Germinal center (tissue), 1 donor: ENCODE measurements at regions not wholly inside any gene's neighbourhood (a gene's known extent, or its start where the extent isn't known, plus 50 kb on each side); places are given as distances from the start of the nearest gene placed in this dataset.

Experiments used
- DNase-seq: peaks from one replicate; pipeline ENCODE4 v3.0.0; 2012; ENCODE audit warnings: mixed read lengths, low spot score

DNA sequence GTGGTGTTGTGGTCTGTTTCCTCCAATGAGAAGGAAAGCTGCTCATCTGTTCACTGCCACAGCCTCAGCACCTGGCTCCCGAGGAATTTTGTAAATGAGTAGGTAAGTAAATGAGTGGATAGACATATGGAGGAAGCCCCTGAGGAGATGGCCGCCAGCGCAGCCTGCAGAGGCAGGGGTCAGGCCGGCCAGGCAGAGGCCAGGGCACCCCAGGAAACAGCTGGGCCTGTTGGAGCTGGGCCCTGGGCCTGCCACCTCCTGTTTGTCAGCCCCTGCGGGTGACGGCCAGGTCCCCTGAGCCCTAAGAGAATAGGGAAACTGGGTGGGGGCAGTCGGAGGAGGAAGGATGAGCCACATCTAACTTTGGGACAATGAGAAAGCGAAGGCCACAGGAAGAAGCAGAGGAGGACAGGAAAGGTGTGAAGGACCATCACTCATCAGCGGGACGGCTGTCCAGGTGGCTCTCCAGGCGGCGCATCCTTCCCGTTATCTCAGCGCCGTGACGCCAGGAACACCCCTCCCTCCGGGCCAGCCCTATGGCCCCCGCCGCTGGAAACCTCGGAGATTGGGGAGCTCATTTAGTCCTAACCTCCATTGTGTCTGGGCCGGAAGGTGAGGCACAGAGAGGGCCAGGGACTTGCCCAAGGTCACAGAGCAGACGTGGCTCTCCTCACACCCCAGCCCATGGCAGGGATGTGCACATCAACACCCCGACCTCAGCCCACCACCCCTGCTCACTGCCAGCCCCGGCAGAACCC lies 142.3 kb upstream of the UNC5B start:
- DNase-seq = no peak

DNA sequence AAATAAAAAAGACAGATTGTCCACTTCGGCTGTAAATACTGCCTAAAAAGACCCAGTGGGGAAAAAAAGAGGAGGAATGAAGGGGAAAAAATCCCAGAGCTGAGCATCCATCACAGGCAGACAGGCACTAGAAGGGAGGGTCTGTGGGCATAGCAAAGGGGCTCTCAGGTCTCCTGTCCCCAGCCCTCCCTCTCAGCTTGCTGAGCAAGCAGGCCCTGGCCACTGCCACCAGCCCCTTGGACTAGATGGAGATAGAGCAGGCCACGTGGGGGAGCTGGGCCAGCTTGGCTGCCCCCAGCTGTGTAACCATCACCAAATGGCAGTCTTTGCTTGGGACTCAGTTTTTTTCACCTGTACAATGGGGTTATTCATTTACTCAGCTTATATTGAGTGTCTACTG lies 141.6 kb upstream of the UNC5B start:
- no peak for DNase-seq

DNA sequence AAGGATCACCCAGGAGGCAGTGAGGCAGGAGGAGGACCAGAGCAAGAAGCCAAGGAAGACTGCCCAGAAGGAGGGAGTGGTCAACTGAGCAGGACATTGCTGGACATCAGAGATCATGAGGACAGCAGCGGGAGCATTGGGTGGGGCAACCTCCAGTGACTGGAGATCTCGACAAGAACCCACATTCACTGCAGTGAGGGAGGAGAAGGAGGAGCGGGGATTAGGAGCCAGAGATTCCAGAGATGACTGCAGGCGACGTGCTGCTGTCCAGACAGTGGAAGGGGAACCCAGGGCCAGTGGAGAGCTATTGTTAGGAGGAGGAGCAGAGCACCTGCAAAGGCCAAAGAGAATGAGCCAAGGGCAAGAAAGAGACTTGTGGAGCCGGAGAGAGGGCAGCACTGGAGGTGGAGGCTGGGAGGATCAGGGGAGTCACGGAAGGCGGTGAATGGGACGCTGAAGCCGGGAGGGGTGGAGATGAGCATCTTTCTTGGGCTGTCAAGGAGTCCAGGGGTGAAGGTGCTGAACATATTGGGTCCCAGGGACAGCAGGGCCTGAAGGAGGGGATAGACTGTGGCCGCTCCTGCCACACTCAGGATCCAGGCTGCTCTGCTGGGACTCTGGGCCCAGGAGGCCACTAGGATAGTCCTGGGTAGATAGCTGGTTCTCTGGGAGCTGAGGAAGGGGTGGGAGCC lies 140.1 kb upstream of the UNC5B start:
- no peak for DNase-seq

DNA sequence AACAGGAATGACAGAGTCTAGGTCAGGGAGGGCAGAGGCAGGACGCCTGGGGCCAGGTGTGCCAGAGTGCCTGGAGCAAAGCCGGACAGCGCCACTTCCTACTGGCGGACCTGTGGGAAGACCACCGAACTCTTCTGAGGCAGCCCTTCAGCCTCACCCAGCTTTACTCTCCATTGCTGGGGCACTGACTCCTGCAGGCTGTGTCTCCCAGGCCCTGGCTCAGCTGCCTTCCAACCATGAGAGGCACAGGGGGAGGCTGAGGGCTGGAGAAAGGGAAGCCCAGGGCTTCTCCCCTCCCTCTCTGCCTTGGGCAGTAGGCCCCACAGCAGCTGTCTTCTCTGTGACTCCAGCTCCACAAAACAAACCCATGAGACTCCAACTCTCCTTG lies 139.6 kb upstream of the UNC5B start:
- DNase-seq = no peak

DNA sequence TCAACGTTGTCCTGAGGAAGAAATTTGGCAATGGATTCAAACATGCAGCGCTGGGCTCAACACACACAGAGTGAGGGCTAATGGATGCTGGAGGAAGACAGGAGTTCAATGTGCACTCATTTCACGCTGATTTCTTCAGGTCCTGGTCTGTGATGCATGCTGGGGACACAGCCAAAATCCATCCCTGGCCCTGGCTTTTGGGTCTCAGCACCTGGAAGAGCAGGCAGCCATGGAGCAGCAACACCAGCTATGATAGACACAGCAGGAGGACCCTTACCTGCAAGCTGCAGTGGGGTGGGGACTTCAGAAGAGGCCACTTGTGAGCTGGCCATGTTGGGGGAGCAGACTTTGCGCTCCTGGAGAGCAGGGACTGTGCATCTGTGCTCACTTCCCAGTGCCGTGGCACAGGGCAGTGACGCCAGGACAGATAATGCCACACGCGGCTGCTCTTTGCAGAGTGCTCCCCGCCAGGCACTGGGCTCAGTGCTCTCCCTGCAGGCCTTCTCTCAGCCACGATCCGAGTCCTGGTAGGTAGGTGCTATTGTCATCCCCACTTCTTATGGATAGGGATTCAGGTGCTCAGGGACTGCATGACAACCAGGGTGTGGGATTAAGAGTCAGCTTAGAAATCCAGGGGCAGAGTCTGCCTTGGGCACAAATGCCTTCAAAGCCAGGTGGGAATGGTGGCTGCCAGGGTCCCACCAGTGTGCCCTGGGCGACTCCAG lies 138.8 kb upstream of the UNC5B start:
- DNase-seq = no peak

DNA sequence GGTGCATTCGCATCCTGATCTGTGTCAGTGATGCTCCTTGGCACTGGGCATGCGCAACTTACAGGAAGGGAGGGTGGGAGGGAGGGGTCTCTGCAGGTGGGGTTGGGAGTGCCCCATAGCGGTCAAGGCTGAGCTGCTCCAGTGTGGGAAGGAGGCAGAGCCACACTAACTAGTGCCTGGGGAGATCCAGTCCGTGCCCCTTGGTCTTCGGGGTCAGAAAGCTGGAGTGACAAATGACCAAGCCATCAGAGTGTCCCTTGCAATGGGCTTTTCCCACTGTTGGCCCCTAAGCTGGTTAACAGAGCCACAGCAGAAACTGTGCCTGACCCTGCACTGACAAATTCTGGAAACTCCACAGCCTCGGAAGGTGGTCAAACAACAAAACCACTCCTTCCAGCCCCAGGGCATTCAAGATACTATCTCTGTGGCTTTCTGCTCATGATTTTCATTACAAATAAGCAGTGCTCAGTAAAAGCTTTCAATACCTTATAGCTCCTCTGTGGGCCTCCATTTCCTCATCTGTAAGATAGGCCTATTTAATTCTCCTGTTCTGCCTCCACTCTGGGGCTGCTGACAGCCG lies 138.1 kb upstream of the UNC5B start:
- DNase-seq = no peak

DNA sequence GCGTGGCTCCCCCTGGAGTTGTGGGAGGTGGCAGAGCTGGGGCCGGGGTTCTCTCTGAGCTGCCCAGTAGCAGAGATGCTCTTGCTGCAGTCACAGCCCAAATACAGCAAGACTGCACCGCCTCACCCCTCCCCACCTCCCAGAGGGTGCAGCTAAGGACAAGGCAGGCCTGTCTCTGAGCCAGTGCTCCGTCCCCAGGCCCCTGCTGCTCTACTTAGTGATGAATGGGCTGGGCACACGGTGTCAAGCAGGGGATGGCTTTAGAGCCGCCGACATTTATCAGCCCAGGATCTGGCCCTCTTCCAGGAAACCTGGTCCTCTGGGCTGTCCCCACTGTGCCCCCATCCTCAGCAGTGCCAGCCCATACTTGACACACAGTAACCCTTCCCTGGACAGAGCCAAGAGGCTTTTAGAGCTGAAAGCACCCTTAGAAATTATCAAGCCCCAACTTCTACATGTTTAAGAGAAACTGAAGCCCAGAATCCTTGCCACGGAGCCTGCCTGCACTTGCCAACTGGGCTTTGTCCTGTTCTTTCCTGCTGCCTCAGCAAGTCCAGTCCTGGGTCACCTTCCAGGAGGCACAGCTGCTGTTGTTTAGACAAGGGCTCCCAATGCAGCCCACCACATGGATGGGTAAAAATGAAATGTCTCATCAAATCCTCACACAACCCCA lies 137.1 kb upstream of the UNC5B start:
- DNase-seq = no peak

DNA sequence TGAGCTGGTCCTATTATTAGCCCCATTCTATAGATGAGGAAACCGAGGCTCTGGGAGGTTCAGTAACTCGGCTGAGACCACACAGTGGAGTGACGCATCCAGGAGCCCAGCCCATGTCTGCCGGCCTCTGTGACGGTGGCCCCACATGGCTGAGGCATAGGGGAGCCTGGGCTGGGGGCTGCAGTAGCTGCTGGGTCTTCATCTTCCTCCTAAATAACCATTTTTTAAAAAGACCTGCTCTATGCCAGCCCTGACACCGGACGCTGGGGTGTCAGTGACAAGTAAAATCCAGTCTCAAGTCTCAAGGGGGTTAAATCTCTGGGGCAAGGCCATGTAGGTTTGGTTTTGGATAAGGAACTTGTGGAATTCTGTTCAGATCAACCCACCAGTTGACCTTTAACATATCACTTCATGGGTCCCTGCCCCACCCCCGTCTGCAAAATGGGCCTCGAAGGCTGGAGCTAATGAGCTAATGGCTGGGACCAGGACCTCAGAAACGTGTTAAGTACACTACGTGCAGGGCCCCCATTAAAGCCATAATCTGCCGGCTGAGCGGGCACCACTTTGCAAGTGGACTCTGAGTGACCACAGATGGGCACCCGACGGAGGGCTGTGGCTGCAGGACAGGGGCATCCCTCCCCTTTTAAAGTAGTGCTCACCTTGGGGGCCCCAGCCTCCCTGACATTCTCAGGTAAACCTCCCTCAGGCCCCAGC lies 136.5 kb upstream of the UNC5B start:
- no peak for DNase-seq

DNA sequence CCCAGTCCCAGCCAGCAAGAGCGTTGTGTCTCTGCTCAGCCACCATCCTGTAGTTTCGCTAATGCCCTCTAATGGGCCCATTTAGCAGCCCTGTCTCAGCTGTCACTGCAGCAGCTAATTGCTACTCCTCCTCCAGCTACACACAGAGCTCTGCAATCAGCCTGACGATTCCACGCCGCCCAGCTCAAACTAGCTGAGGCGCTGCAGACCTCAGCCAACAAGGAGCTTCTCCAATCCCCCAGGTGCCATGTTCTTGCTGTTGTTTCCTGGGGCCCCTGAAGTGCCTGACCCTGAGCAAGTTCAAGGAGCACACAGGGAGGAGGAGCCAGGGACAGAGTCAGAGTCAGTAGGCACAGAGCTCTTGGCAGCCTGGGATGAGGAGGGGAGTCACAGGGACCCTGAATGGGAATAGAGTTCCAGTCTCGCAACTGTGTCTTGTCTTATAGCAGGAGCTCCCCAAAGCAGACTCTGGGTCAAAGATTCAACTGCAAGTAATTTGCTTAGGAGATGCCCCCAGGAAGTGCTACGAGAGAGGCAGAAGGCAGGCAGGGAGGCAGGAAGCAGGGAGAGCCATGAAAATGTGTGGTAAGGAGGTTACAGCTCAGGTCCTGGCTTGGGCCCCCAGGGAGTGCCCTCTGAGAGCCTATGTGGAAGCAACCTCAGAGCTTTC lies 135.8 kb upstream of the UNC5B start:
- no peak for DNase-seq

DNA sequence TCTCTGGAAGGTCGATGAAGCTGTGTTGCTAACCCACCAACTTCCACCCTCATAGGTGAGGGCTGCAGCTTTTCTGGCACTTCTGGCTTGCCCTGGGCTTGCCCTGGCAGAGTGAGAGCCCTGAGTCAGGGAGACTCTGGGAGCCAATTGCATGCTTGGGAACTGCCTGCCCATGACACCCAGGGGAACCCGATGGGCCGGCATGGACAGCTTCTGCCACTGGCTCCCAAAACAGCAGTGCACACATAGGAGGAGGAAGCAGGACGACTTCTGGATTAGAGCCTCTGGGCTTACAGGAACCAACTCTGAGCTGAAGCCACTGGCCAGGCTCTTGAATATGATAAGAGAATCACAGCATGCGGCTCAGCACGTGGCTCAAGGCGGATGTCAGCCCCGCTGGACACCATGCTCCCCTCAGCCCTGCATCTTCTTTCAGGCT lies 135.2 kb upstream of the UNC5B start:
- no peak for DNase-seq

DNA sequence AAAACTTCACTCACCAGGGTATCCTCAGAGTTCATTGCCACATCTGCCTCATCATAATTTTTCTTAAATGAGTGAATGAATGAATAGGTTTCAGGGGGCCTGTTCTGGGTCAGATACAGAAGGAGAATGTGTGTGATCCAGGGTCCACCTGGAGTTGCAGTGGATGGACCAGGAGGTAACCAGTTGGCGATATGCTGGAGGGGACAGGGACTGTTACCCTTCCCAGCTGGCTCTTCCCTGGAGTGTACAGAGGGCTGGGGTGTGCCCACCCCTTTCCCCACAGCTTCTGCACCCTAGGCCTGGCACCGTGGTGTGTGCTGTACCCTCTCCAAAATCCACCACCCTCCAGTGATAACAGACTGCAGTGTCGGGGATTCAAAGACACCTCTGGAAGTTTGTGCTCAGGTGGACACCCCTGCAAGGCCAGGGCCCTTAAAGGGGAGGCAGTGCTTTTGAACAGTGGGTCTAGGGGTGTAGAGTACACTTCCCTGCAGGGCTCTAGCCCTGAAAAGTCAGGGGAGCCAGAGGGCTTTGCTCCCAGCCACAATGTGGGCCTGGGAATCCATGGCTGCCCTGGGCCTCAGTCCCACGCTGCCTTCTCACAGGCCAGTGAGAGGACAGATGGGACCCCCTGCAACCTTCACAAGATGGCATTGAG lies 134.4 kb upstream of the UNC5B start:
- no peak for DNase-seq

DNA sequence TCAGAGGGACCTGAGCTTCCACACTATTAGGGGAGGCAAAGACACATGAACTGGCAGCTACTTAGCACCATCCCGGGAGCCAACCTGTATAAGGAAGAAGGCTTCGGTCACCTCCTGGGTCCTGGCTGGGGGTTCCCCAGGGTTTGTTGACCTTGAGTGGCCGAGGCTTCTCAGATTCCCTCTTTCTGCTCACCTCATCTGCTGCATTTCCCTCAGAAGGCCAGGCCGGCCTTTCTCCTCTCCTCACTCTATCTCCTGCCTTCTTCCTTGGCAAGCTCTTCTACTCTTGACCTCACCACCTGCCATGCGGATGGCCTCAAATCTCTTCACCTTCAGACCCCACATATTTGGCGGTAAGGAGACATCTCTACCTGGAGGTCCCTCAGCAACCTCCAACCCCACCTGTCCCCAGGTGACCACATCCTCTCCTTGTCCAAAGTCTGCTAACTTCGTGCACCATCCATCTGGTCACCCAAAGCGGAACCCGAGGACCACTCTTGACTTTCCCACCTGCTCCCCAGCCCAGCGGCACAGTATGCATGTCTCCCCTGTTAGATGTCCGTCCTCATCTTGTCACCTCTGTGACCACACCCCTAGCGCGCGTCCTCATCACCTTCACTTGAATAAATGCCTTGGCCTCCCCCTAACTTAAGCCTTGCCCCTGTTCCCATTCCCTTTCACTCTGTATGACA lies 133.8 kb upstream of the UNC5B start:
- DNase-seq = no peak

DNA sequence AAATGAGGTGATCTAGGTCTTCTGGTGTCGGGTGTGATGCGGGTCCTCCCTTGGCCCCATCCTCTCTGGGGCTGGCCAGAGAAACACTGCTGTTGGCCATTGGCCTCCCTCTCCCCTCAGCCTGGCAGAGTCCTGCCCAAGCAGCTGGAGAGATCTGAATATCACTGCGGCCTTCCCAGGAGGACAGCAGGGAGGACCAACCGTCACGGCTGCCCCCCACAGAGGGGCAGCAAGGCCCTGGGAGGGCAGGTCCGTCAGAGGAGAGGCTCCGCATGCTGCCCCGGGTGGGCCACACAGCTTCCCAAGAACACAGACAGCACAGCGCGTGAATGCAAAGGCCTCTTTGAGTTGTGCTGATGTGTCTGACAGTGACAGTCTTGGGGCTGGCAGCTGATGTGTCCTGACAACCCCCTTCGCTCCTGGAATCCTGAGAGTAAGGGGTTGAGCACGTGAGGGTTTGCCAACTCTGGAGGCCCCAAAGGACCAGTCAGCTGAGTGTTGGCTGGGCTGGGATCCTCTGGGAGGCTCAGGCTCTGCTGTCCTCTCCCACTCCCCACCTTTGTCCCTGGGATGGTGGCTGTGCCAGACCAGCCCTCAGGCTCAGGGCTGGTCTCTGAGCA lies 132.5 kb upstream of the UNC5B start:
- no peak for DNase-seq

DNA sequence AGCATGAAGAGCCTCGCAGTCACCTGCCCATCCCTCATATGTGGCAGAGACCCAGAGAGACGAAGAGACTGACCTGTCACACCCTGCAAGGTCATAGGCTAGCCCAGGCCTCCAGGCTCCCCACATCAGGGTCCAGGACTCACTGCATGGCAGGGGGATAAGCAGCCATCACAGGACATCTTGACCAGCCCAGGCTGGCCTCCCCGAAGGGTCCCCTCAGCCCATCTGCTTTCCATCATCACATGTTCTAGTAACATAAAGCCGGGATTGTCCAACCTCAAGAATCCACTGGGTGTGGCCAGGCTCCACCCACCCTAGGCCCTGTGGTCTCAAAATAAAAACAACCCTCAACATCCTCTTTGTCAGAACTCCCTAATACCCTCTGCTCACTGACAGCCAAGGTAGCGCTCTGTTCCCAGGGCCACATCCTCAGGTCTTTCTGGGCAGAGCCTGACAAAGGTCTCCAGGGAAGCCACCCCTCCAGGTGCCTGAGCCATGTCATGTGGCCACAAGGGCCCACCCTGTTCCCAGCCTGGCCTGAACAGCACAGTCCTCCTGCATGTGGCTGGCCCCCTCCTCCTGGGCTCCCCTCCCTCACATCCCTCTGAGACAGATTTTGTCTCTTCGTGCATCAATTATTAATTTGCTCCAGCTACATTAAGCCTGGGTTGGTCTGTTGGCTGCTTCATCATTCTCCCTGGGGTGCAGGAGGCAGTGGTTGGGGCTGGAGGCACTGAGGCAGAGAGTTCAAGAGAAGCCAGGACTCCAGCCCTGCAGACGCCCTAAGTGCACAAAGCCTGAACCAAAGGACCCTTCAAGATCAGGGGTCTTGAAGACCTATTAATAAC lies 131.8 kb upstream of the UNC5B start:
- no peak for DNase-seq

DNA sequence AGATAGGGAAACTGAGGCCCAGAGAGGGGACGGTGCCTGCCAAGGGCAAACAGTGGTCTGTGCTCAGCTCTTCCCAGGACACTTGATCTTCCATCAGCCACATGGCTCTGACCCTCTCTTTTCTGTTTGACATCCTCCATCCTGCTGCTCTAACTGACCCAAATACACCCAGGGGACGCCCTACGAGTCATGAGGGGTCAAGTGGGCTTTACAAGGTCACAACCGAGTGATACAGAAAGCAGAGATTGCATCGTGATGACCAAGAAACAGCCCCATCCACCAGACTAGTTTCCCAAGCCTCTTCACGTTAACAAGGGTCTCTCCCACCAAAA lies 131.2 kb upstream of the UNC5B start:
- DNase-seq = no peak

DNA sequence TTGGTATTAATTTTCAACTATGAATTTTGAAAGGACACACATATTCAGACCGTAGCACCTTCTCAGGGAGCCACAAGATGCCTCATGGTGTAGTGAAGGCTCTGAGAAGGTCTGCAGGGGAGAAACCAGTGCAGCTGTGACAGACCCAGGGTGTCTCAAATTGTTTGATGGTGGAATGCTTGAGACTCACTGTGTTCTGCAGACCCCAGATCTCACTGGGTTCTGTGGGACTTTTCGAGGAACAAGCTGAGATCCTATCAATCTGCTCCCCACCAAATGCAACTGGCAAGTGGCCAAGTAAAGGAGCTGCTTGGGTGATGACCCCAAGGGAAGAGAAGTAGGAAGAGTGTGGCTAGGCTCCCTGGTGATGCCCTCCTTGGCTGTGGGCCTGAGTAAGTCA lies 130.5 kb upstream of the UNC5B start:
- DNase-seq = no peak

DNA sequence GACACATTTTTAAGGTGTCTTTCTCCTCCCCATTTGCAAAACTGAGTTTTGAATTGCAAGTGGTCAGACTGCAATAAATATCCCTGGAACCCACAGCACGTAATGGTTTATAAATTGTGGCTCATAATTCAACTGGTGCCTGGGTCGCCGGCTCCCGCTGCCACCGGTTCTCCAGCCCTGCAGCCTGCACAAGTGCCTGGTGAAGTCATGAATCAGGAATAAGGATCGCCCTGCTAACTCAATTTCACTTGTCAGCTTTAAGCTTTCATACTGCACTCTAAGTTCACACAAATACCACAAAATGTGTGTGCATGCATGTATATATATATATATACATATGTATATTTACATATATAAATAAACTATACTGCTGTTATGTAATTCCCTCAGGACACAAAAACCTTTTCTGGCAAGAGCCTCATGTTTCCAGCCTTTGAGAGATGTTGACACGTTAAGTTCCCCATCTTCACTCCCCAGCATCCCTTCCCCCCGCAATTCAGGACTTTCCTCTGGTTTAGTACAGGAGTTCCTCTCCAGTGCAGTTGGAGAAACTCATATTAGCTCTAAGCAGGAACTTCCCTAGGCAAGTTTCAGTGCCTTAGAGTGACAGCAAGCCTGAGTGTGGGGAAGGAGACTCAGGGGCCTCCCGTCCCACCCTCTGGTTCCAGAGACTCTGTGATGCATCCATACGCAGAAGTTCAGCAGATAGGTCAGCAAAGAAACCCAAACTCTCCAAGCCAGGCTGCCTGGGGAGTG lies 129.2 kb upstream of the UNC5B start:
- DNase-seq = no peak

DNA sequence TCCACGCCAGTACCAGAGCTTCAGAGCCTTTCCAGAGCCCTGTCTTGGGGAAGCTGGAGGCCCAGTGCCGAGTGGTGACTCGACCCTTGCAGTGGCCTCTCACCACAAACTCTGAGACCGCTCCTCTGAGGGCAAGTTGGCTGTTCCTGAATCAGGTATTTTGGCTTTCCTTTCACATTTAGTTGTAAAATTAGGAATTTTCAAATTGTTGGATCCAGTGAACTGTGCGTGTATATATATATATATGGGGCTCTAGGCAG lies 128.7 kb upstream of the UNC5B start:
- DNase-seq = no peak
